ENCODE measurements at regions not wholly inside any gene's neighbourhood (a gene's known extent, or its start where the extent isn't known, plus 50 kb on each side); places are given as distances from the start of the nearest gene placed in this dataset.

DNA sequence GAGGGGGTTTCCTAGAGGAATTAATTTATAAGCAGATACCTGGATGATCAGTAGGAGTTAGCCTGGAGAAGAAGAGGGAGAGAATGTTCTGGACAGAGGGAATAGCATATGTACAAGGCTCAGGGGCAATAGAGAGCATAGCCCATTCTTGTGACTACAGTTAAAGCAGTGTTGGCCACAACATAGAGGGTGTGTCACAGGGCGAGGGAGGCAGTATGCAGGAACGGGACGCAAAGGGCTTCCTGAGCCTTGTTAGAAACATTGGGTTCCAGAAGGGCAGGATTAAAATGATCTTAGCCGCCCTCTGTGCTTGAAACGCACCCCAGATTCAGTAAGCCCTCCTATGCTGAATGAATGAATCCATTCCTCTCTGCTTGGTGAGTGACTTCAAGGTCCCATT, 142.2 kb upstream of the PWP1 start:
- Histone ChIP-seq H2BK5ac (ENCODE audit: insufficient read length, low read length) (no peak overlapping the region), H3K23ac (ENCODE audit: insufficient read length, low read depth, low read length) (no peak overlapping the region), H4K91ac (ENCODE audit: insufficient read length, low read depth, low read length) (no peak overlapping the region), H4K8ac (replicated peaks; ENCODE audit: insufficient read length, low read depth, low read length) (no peak overlapping the region), H3K56ac (ENCODE audit: insufficient read length, low read depth, low read length) (no peak overlapping the region), H3K79me1 (ENCODE audit: insufficient read depth, low read depth, low read length, poor library complexity, severe bottlenecking) (no peaks in the 10 kb centered on the region), H3K23me2 (ENCODE audit: insufficient read length, low read depth, low read length, poor library complexity, severe bottlenecking) (no peaks in the 10 kb centered on the region), H3K4me1 (ENCODE audit: insufficient read depth, low read length) (no peaks in the 10 kb centered on the region), H3K79me2 (ENCODE audit: insufficient read depth, low read length) (no peaks in the 10 kb centered on the region; the same call in 1 of the 2 replicates), H3K27me3 (ENCODE audit: insufficient read depth, low read length) (no peaks in the 10 kb centered on the region), H2BK15ac (ENCODE audit: low read depth, low read length) (no peak overlapping the region), H3K27ac (ENCODE audit: insufficient read length, low read depth, low read length) (no peak overlapping the region), H4K20me1 (ENCODE audit: control insufficient read depth, insufficient read depth, insufficient read length) (no peaks in the 10 kb centered on the region), H2BK12ac (ENCODE audit: insufficient read length, low read depth, low read length) (no peak overlapping the region), H3T11ph (ENCODE audit: low read length) (no peak overlapping the region), H3K9me3 (ENCODE audit: control insufficient read depth, low read depth, low read length) (no peaks in the 10 kb centered on the region), H2BK120ac (ENCODE audit: low read depth, low read length, poor library complexity, severe bottlenecking) (no peak overlapping the region), H3K4ac (ENCODE audit: low read depth, low read length) (no peak overlapping the region), H2BK20ac (ENCODE audit: low read depth, low read length, poor library complexity, severe bottlenecking) (no peak overlapping the region), H3K14ac (ENCODE audit: insufficient read depth, low read length) (no peak overlapping the region), H2AK5ac (ENCODE audit: insufficient read length, low read length) (no peak overlapping the region), H4K5ac (ENCODE audit: insufficient read length, low read depth, low read length) (no peak overlapping the region), H2AFZ (ENCODE audit: low read length) (no peak overlapping the region), H3K9ac (ENCODE audit: extremely low read depth, insufficient read length, low read length) (no peak overlapping the region), H3K18ac (ENCODE audit: insufficient read length, low read depth, low read length) (no peak overlapping the region), H3K4me2 (ENCODE audit: insufficient read depth, insufficient read length, low read length) (no peak overlapping the region)
- Mint-ChIP-seq H3K27me3 (ENCODE audit: low read depth) (peaks cover 2% of the 10 kb centered on the region; the same call in 1 of the 2 replicates), H3K4me1 (peaks cover 0 to 5% of the 10 kb centered on the region in 2 experiments; a peak in 1 of 4 replicates), H3K27ac (no peak overlapping the region), H3K9me3 (no peaks in the 10 kb centered on the region; a peak in 1 of 5 replicates), H3K36me3 (ENCODE audit: insufficient read depth in 1 of 3, low read depth in 3 of 3) (no peaks in the 10 kb centered on the region; a peak in 1 of 7 replicates), H3K4me3 (no peak overlapping the region)
- TF ChIP-seq, protein P1, sequence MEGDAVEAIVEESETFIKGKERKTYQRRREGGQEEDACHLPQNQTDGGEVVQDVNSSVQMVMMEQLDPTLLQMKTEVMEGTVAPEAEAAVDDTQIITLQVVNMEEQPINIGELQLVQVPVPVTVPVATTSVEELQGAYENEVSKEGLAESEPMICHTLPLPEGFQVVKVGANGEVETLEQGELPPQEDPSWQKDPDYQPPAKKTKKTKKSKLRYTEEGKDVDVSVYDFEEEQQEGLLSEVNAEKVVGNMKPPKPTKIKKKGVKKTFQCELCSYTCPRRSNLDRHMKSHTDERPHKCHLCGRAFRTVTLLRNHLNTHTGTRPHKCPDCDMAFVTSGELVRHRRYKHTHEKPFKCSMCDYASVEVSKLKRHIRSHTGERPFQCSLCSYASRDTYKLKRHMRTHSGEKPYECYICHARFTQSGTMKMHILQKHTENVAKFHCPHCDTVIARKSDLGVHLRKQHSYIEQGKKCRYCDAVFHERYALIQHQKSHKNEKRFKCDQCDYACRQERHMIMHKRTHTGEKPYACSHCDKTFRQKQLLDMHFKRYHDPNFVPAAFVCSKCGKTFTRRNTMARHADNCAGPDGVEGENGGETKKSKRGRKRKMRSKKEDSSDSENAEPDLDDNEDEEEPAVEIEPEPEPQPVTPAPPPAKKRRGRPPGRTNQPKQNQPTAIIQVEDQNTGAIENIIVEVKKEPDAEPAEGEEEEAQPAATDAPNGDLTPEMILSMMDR (conservative IDR thresholded peaks at IDR 0.05), result no peak
- no CpG with 5 or more reads among the region's 5 CpGs for WGBS (ENCODE audit: extremely low coverage, insufficient read length, low lambda C conversion rate)
- no peak for DNase-seq

Data from H9 (cell line).